IMR-90 (cell line): ENCODE measurements at regions not wholly inside any gene's neighbourhood (a gene's known extent, or its start where the extent isn't known, plus 50 kb on each side); places are given as distances from the start of the nearest gene placed in this dataset.
A peak's percentile ranks its signal among the peaks of the same experiment; 100 is the strongest.

Source experiments
- ATAC-seq: fragments of 200-7000 bp; cut with Tn5 transposase; 2 replicates; pipeline ENCODE4 v1.9.1; 2020; ENCODE audit warnings: low read depth, mild to moderate bottlenecking, moderate library complexity
- BruUV-seq: library from RNA; stranded (reverse); fragments of 400-500 nt; replicated peaks from 2 replicates; lab custom pipeline; 2021; lab: Mats Ljungman, UMichigan
- CTCF ChIA-PET: fragments of 300-600 bp; formaldehyde crosslinking; extraction: SDS; loops from one replicate; lab custom pipeline; 2021; ENCODE audit warnings: antibody characterized with exemption; lab: Yijun Ruan, JAX
- POLR2A ChIA-PET: fragments of 300-600 bp; sonication (Branson Sonifier 250); formaldehyde crosslinking; loops from one replicate; lab custom pipeline; 2022; ENCODE audit warnings: antibody characterized with exemption; ENCODE audit not compliant: unreplicated experiment; lab: Charles Lee
- DNase-seq: peaks from one replicate; pipeline ENCODE4 v3.0.0; 2013
- H2AFZ ChIP-seq: replicated peaks from 2 replicates; pipeline ENCODE3; 2013; ENCODE audit warnings: low read length, mild to moderate bottlenecking; ENCODE audit not compliant: poor library complexity
- H2AK5ac ChIP-seq: 2 replicates; pipeline ENCODE4 v1.6.1; 2013; ENCODE audit warnings: low read depth, low read length, inconsistent platforms
- H2AK9ac ChIP-seq: replicated peaks from 2 replicates; pipeline ENCODE3; 2013; ENCODE audit warnings: mild to moderate bottlenecking, low read depth, low read length, moderate library complexity; ENCODE audit not compliant: poor library complexity
- H2BK120ac ChIP-seq: 2 replicates; pipeline ENCODE4 v1.6.1; 2013; ENCODE audit warnings: low read depth, low read length, inconsistent platforms
- H2BK15ac ChIP-seq: 3 replicates; pipeline ENCODE4 v1.6.1; 2013; ENCODE audit warnings: low read depth, low read length, inconsistent platforms
- H2BK20ac ChIP-seq: 2 replicates; pipeline ENCODE4 v1.6.1; 2013; ENCODE audit warnings: low read depth, mild to moderate bottlenecking, inconsistent platforms, low read length, moderate library complexity
- H2BK5ac ChIP-seq: 2 replicates; pipeline ENCODE4 v1.6.1; 2013; ENCODE audit warnings: mild to moderate bottlenecking, low read depth, low read length, inconsistent platforms; ENCODE audit not compliant: poor library complexity, severe bottlenecking
- H3K14ac ChIP-seq: replicated peaks from 2 replicates; pipeline ENCODE4 v1.6.1; 2013; ENCODE audit warnings: low read depth, low read length, inconsistent platforms
- H3K18ac ChIP-seq: 2 replicates; pipeline ENCODE4 v1.6.1; 2013; ENCODE audit warnings: low read depth, low read length, control low read depth
- H3K23ac ChIP-seq: 2 replicates; pipeline ENCODE4 v1.6.1; 2013; ENCODE audit warnings: low read depth, low read length, inconsistent platforms
- H3K27ac ChIP-seq: 2 replicates; pipeline ENCODE4 v1.5.1; 2013; ENCODE audit warnings: mild to moderate bottlenecking, control low read depth, low read length; ENCODE audit not compliant: insufficient read depth
- H3K27me3 ChIP-seq: 2 replicates; pipeline ENCODE4 v1.6.1; 2013; ENCODE audit warnings: low read length; ENCODE audit not compliant: control insufficient read depth, insufficient read depth
- H3K36me3 ChIP-seq: 2 replicates; pipeline ENCODE4 v1.6.1; 2013; ENCODE audit warnings: low read length, mixed read lengths; ENCODE audit not compliant: control insufficient read depth, insufficient read depth
- H3K4ac ChIP-seq: 2 replicates; pipeline ENCODE4 v1.6.1; 2013; ENCODE audit warnings: low read depth, low read length, inconsistent platforms
- H3K4me1 ChIP-seq: 2 replicates; pipeline ENCODE4 v1.6.1; 2013; ENCODE audit warnings: low read length, mixed read lengths; ENCODE audit not compliant: control insufficient read depth, insufficient read depth
- H3K4me2 ChIP-seq: 2 replicates; pipeline ENCODE4 v1.6.1; 2013; ENCODE audit warnings: low read depth, mild to moderate bottlenecking, control low read depth, low read length, moderate library complexity
- H3K4me3 ChIP-seq: 2 replicates; pipeline ENCODE4 v1.5.1; 2013; ENCODE audit warnings: low read depth, mild to moderate bottlenecking, control low read depth, low read length, moderate library complexity; ENCODE audit not compliant: insufficient read depth
- H3K56ac ChIP-seq: 2 replicates; pipeline ENCODE4 v1.6.1; 2013; ENCODE audit warnings: low read length, inconsistent platforms; ENCODE audit not compliant: insufficient read depth; ENCODE audit errors: extremely low read depth
- H3K79me1 ChIP-seq, 2 experiments: 2 replicates each; pipeline ENCODE4 v1.6.1; 2013; ENCODE audit warnings: low read length in 2 of 2, inconsistent platforms in 1 of 2, low read depth in 1 of 2
- H3K9ac ChIP-seq: 2 replicates; pipeline ENCODE4 v1.6.1; 2013; ENCODE audit warnings: low read depth, low read length, control low read depth
- H3K9me1 ChIP-seq: 2 replicates; pipeline ENCODE4 v1.6.1; 2013; ENCODE audit warnings: low read length, inconsistent platforms; ENCODE audit not compliant: insufficient read depth
- H3K9me3 ChIP-seq: 2 replicates; pipeline ENCODE4 v1.6.1; 2013; ENCODE audit warnings: low read length; ENCODE audit not compliant: control insufficient read depth, insufficient read depth
- H4K20me1 ChIP-seq: 2 replicates; pipeline ENCODE4 v1.6.1; 2013; ENCODE audit warnings: low read length, inconsistent platforms; ENCODE audit not compliant: insufficient read depth
- H4K5ac ChIP-seq: 2 replicates; pipeline ENCODE4 v1.6.1; 2013; ENCODE audit warnings: mild to moderate bottlenecking, low read depth, low read length, control low read depth
- H4K8ac ChIP-seq, 2 experiments: 2 replicates each; pipeline ENCODE4 v1.6.1; 2013; ENCODE audit warnings: low read depth in 2 of 2, low read length in 2 of 2, control low read depth in 1 of 2, inconsistent platforms in 1 of 2
- H4K91ac ChIP-seq: 2 replicates; pipeline ENCODE4 v1.6.1; 2013; ENCODE audit warnings: low read depth, low read length, inconsistent platforms; ENCODE audit not compliant: insufficient read depth
- BHLHE40 ChIP-seq: fragments of 150-350 bp; IDR thresholded peaks from 2 replicates; pipeline ENCODE4 v1.6.1; 2016; ENCODE audit warnings: mild to moderate bottlenecking, low read depth, low read length
- CEBPB ChIP-seq: IDR thresholded peaks from 2 replicates; pipeline ENCODE4 v1.6.1; 2012; ENCODE audit warnings: low read depth, low read length, improper control_type of control experiment
- CHD1 ChIP-seq: IDR thresholded peaks from 2 replicates; pipeline ENCODE4 v1.6.1; 2012; ENCODE audit warnings: low read depth, low read length, improper control_type of control experiment
- CTCF ChIP-seq: conservative IDR thresholded peaks from 2 replicates; pipeline ENCODE4 v1.5.1; 2012; ENCODE audit warnings: mild to moderate bottlenecking, low read depth, low read length, improper control_type of control experiment
- FOS ChIP-seq: fragments of 150-350 bp; IDR thresholded peaks from 2 replicates; pipeline ENCODE4 v1.6.1; 2016; ENCODE audit warnings: low read depth, low read length
- MAFK ChIP-seq: IDR thresholded peaks from 2 replicates; pipeline ENCODE4 v1.6.1; 2012; ENCODE audit warnings: low read depth, low read length, improper control_type of control experiment
- MAZ ChIP-seq: IDR thresholded peaks from 2 replicates; pipeline ENCODE4 v1.6.1; 2012; ENCODE audit warnings: low read depth, mild to moderate bottlenecking, low read length, improper control_type of control experiment, moderate library complexity, borderline replicate concordance
- MXI1 ChIP-seq: IDR thresholded peaks from 2 replicates; pipeline ENCODE4 v1.6.1; 2012; ENCODE audit warnings: low read depth, mild to moderate bottlenecking, low read length, moderate library complexity, borderline replicate concordance
- NFE2L2 ChIP-seq: fragments of 150-350 bp; IDR thresholded peaks from 2 replicates; pipeline ENCODE4 v1.6.1; 2016; ENCODE audit warnings: low read depth, mild to moderate bottlenecking, low read length
- POLR2A ChIP-seq: IDR thresholded peaks from 2 replicates; pipeline ENCODE4 v1.6.1; 2012; ENCODE audit warnings: mild to moderate bottlenecking, low read depth, low read length
- RAD21 ChIP-seq: IDR thresholded peaks from 2 replicates; pipeline ENCODE4 v1.6.1; 2012; ENCODE audit warnings: low read length, improper control_type of control experiment
- RCOR1 ChIP-seq: IDR thresholded peaks from 2 replicates; pipeline ENCODE4 v1.6.1; 2012; ENCODE audit warnings: mild to moderate bottlenecking, low read length, improper control_type of control experiment; ENCODE audit not compliant: insufficient replicate concordance
- RFX5 ChIP-seq: IDR thresholded peaks from 2 replicates; pipeline ENCODE4 v1.8.0; 2012; ENCODE audit warnings: low read depth, mild to moderate bottlenecking, low read length, moderate library complexity
- SMC3 ChIP-seq: fragments of 150-350 bp; IDR thresholded peaks from 2 replicates; pipeline ENCODE4 v1.6.1; 2016; ENCODE audit warnings: low read depth, mild to moderate bottlenecking, antibody characterized with exemption, low read length, moderate library complexity
- USF2 ChIP-seq: fragments of 150-350 bp; IDR thresholded peaks from 2 replicates; pipeline ENCODE4 v1.6.1; 2017; ENCODE audit warnings: mild to moderate bottlenecking, antibody characterized with exemption, low read length, low read depth
- WGBS, 2 experiments: methylation state at CpG; one replicate each; pipeline versions ENCODE4 v1.1.5 to v1.1.7; 2013; ENCODE audit warnings: missing lambda C conversion rate in 2 of 2; ENCODE audit not compliant: insufficient read length in 1 of 2; ENCODE audit errors: extremely low coverage in 2 of 2; 5-methylcytosine and 5-hydroxymethylcytosine counted together
- dilution Hi-C: fragments of 300-500 bp; cut with HindIII; formaldehyde crosslinking; loops from one replicate; pipeline ENCODE4 v1.14.3; 2018; ENCODE audit warnings: low sequenced_read_pairs; ENCODE audit not compliant: unreplicated experiment
- in situ Hi-C: fragments of 300-500 bp; cut with MboI; formaldehyde crosslinking; loops from 3 replicates; pipeline ENCODE4 v1.14.3; 2019; ENCODE audit warnings: low sequenced_read_pairs, inconsistent platforms, mixed read lengths
- intact Hi-C: fragments of 100-400 bp; cut with micrococcal nuclease; formaldehyde crosslinking; loops from 2 replicates; pipeline ENCODE4 v1.10.0; 2022
- TF ChIP-seq, protein P1 (sequence below): fragments of 150-350 bp; IDR thresholded peaks from 2 replicates; pipeline ENCODE4 v1.6.1; 2016; ENCODE audit warnings: low read depth, mild to moderate bottlenecking, low read length, moderate library complexity, borderline replicate concordance

- Histone ChIP-seq H2AFZ (peak overlapping the region; percentile 39), H3K23ac (no peak overlapping the region), H4K91ac (no peak overlapping the region), H4K8ac (no peak overlapping the region), H4K20me1 (no peaks in the 10 kb centered on the region), H3K79me1 (no peaks in the 10 kb centered on the region), H2BK15ac (no peak overlapping the region), H2BK20ac (no peak overlapping the region), H3K18ac (no peak overlapping the region), H3K4me1 (no peaks in the 10 kb centered on the region), H2BK120ac (no peak overlapping the region), H4K5ac (no peak overlapping the region), H3K27ac (no peak overlapping the region), H3K9ac (no peak overlapping the region), H3K56ac (no peak overlapping the region), H2AK5ac (no peak overlapping the region), H3K14ac (no peak overlapping the region), H2AK9ac (no peak overlapping the region), H3K36me3 (no peaks in the 10 kb centered on the region), H3K27me3 (no peaks in the 10 kb centered on the region), H3K4me2 (no peak overlapping the region), H2BK5ac (no peak overlapping the region), H3K4me3 (no peak overlapping the region), H3K9me1 (no peaks in the 10 kb centered on the region), H3K9me3 (no peaks in the 10 kb centered on the region), H3K4ac (no peak overlapping the region)
- in situ Hi-C loops: no loop called here
- ChIA-PET POLR2A (no interaction called here), CTCF (no interaction called here)
- DNase-seq: no peak
- ATAC-seq: no peak
- no TSS peak for BruUV-seq
- TF ChIP-seq MAFK (no peak), RAD21 (no peak), USF2 (no peak), RFX5 (no peak), CHD1 (no peak), CTCF (no peak), SMC3 (no peak), RCOR1 (no peak), BHLHE40 (no peak), FOS (no peak), MAZ (no peak), CEBPB (no peak), MXI1 (no peak), POLR2A (no peak), NFE2L2 (no peak)
- TF ChIP-seq, protein P1, sequence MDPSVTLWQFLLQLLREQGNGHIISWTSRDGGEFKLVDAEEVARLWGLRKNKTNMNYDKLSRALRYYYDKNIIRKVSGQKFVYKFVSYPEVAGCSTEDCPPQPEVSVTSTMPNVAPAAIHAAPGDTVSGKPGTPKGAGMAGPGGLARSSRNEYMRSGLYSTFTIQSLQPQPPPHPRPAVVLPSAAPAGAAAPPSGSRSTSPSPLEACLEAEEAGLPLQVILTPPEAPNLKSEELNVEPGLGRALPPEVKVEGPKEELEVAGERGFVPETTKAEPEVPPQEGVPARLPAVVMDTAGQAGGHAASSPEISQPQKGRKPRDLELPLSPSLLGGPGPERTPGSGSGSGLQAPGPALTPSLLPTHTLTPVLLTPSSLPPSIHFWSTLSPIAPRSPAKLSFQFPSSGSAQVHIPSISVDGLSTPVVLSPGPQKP: no peak
- 69% methylated on average over 3 of the region's 5 CpGs; no CpG with 5 or more reads in 1 of the 2 experiments for WGBS, 2 experiments
- intact Hi-C loops: no loop called here
- dilution Hi-C loops: no loop called here
These were observed 132.0 kb upstream of the RGPD4 start for GRCh38 chr2:107694667-107695066.
